ENCODE measurements at regions not wholly inside any gene's neighbourhood (a gene's known extent, or its start where the extent isn't known, plus 50 kb on each side); places are given as distances from the start of the nearest gene placed in this dataset.

GRCh38 chr15:92520914-92521623, 127.4 kb downstream of the ST8SIA2 start:
- BruUV-seq (replicated peaks): no TSS peak
- DNase-seq: no peak
- H2AFZ ChIP-seq: no peak overlapping the region
- H4K20me1 ChIP-seq (ENCODE audit: insufficient read depth): no peaks in the 10 kb centered on the region
- TF ChIP-seq CTCF (conservative IDR thresholded peaks at IDR 0.05) (no peak), EZH2 (IDR thresholded peaks at IDR 0.05; ENCODE audit: low read depth) (no peak)
- no peak overlapping the region for H3K4me2 ChIP-seq
- no peak overlapping the region for H3K27ac ChIP-seq
- H3K9me3 ChIP-seq (ENCODE audit: insufficient read depth, low read depth): no peaks in the 10 kb centered on the region
- H3K9me2 ChIP-seq (ENCODE audit: insufficient read depth): no peaks in the 10 kb centered on the region
- H3K4me1 ChIP-seq (replicated peaks; ENCODE audit: insufficient read depth): no peaks in the 10 kb centered on the region
- no peaks in the 10 kb centered on the region for H3K27me3 ChIP-seq (ENCODE audit: insufficient read depth, low read depth)
- no peak overlapping the region for H3K4me3 ChIP-seq
- H3K79me2 ChIP-seq (ENCODE audit: low read depth): no peaks in the 10 kb centered on the region
- H3F3A ChIP-seq (ENCODE audit: insufficient read depth, low read depth): no peaks in the 10 kb centered on the region
- ChIA-PET CTCF (interaction anchor here (0.8 to 1.5 kb wide), 3 partner anchors 123 to 193 kb away, joined by 3 to 15 read pairs (median 6); no protein-coding TSS in a partner anchor), POLR2A (ENCODE audit: unreplicated experiment) (interaction anchor here (0.6 to 0.7 kb wide), 2 partner anchors 194 to 285 kb away, joined by 3 to 6 read pairs; no protein-coding TSS in a partner anchor)
- no peaks in the 10 kb centered on the region for H3K36me3 ChIP-seq (ENCODE audit: low read depth)
- intact Hi-C loops (cut with micrococcal nuclease; ENCODE audit: unreplicated experiment): loop anchor here (1.0 to 10.0 kb wide), 4 partner anchors 94 to 426 kb away; no protein-coding TSS in a partner anchor

GRCh38 chr15:92519709-92520108, 126.0 kb downstream of the ST8SIA2 start:
- no peaks in the 10 kb centered on the region for H3K79me2 ChIP-seq (ENCODE audit: low read depth)
- CTCF ChIA-PET: interaction anchor here (0.6 kb wide), 1 partner anchor 196 kb away, joined by 5 read pairs; no protein-coding TSS in a partner anchor
- POLR2A ChIA-PET (ENCODE audit: unreplicated experiment): no interaction called here

More at GRCh38 chr15:92519709-92520108, 126.0 kb downstream of the ST8SIA2 start:
- Histone ChIP-seq H2AFZ (no peak overlapping the region), H3K4me3 (no peak overlapping the region), H3K36me3 (ENCODE audit: low read depth) (no peaks in the 10 kb centered on the region), H3K4me1 (replicated peaks; ENCODE audit: insufficient read depth) (no peaks in the 10 kb centered on the region), H3K27me3 (ENCODE audit: insufficient read depth, low read depth) (no peaks in the 10 kb centered on the region), H3K9me2 (ENCODE audit: insufficient read depth) (no peaks in the 10 kb centered on the region), H3F3A (ENCODE audit: insufficient read depth, low read depth) (no peaks in the 10 kb centered on the region), H3K27ac (no peak overlapping the region), H3K4me2 (no peak overlapping the region), H4K20me1 (ENCODE audit: insufficient read depth) (no peaks in the 10 kb centered on the region), H3K9me3 (ENCODE audit: insufficient read depth, low read depth) (no peaks in the 10 kb centered on the region)
- TF ChIP-seq EZH2 (IDR thresholded peaks at IDR 0.05; ENCODE audit: low read depth): no peak
- no peak for TF ChIP-seq CTCF (conservative IDR thresholded peaks at IDR 0.05)
- DNase-seq: no peak
- no TSS peak for BruUV-seq (replicated peaks)
- intact Hi-C loops (cut with micrococcal nuclease; ENCODE audit: unreplicated experiment): loop anchor here (10.0 kb wide), 3 partner anchors 95 to 425 kb away; no protein-coding TSS in a partner anchor

Measured in PC-9 (cell line).